ENCODE measurements at regions not wholly inside any gene's neighbourhood (a gene's known extent, or its start where the extent isn't known, plus 50 kb on each side); places are given as distances from the start of the nearest gene placed in this dataset.
"Not testable (repeated sequence)": the region's sequence is repeated elsewhere in the genome, so short reads cannot be mapped to it uniquely, and the experiment has no call there.

DNA sequence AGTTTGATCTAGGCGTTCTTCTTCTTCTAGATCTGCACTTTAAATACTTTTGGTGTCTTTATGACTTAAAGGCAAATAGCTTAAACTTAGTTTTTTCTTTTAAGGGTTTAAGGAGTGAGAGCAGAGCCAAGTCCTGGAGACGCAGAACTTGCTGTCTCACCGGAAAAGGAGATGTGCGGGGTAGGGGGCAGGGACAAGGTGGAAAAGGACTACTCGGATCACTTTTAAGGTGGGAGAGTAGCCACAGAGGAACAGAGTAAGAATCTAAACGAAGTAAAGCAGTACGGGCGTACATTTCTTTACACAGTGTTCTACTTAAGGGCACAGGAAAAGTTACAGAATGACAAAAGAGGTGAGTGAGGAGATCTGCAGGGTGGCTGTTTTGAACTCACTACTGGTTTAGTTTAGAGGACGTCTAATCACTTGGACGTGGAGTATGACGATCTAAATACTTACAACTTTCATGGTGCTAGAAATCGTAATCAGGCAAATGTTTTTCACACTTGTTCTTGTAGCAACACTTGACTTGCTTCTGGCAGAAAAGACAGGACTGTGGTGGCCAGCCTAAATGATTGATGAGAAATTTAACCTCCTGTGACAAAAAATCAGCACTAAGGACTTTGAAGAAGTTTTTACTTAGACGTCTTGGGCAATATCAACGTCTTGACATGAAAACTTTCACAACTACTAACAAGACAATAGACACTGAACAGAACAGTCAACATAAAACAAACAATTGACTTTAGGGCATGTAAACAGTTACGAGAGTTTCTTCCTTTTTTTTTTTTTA is 127.0 kb downstream of the ART5 start:
- not testable (repeated sequence) for DNase-seq (ENCODE audit: low spot score)

DNA sequence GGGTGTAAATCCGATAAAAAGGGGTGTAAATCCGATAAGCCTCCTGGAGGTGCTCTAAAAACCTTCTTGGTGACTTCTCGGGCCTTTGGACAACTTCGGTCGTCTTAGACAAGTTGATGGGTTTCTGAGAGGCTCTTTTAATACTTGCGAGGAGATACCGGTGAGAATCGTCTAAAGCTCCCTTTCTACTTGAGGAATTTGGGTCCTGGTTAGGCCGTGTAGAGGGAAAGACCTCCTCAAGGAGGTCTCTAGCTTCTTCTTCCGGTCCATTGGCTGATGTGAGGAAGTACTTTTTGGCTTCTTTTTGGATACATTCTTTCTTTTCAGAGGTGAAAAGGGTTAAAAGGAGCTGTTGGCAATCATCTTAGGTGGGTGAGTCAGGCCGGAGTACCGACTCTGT is 128.5 kb downstream of the ART5 start:
- DNase-seq (ENCODE audit: low spot score) = not testable (repeated sequence)

DNA sequence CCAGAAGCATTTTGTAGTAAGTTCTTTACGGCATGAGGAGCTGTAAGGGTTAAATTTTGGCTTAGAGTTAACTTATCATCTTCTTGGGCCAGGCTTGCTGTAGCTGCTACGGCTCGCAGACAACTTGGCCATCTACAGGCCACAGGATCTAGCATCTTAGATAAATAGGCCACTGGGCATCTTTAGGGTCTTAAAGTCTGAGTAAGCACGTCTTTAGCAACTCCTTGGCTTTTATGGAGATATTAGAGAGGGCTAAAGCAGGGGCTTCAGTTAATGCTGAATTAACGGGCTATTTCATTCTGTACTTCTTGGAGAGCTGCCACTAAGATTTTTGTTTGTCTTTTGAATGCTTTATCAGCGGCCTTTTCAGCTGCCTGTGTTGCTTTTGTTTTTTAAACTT is 129.0 kb downstream of the ART5 start:
- DNase-seq (ENCODE audit: low spot score) = not testable (repeated sequence)

DNA sequence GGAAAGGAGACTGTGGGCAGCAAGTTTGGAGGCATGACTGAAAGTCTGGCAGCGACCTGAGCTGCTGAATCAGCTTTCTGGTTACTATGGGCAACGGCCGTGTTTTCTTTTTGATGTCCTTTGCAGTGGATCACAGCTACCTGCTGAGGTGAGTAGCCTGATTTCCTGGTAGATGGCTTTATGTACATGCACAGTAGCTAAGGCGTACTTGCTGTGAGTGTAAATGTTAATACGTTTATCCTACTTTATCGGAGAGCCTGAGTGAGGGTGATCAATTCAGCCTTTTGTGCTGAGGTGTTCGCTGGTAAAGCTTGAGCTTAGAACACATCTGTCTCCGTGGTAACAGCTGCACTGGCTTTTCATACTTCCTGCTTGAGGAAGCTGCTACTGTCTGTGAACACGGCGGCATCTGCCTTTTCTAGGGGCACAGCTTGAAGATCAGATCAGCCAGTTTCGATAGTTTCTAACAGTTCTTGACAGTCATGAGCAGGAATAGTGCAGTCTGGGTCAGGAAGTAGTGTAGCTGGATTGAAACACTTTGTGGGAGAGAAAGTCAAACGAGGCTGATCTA is 129.6 kb downstream of the ART5 start:
- DNase-seq (ENCODE audit: low spot score) = not testable (repeated sequence)

DNA sequence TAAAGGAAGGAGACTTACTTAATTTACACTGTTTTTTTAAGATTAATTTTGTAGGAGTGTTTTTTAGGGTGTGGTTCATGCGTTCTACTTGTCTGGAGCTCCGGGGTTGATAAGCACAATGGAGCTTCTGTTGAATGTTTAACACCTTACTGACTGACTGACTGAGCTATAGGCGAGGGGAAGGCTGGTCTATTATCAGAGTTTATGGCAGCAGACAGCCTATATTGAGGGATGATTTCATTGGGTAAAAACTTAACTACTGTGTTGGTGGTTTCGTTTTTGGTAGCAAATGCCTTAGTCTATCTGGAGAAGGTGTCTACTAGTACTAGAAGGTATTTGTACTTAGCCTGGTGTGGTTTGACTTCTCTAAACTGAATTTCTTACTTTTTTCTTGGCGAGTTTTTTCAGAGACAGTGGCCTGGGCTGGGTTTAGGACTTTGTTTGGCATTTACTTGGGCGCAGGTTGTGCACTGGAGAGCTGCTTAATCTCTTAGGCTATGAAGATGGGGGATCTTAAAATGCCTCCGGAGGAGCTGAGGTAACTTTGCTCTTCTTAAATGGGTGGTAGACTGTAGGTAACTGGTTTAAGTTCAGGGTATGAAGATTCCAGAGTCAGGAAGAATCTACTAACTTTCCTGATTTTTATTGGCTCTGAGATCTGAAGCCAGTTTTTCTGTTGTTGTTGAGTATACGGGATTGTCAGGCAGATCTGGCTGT is 130.2 kb downstream of the ART5 start:
- DNase-seq (ENCODE audit: low spot score) = not testable (repeated sequence)

DNA sequence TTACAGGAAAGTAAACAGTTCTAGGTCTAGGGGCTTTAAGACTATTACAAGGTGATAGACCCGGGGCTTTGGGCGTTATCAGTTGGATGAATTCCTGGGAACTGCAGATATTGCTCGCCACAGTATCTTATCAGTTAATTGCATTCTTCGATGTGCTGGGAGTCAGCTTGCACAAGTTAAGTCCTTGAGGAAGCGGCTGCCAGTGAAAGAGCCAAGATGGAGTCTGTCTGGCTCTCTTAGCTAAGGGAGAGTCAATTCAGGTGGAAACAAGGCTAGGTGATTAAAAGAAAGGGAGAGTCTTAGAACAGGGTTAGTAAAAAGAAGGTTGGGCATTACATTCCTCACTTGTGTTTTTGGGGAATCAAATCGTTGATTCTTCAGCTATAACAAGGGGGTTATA is 130.6 kb upstream of the ZNF195 start:
- DNase-seq (ENCODE audit: low spot score) = not testable (repeated sequence)

DNA sequence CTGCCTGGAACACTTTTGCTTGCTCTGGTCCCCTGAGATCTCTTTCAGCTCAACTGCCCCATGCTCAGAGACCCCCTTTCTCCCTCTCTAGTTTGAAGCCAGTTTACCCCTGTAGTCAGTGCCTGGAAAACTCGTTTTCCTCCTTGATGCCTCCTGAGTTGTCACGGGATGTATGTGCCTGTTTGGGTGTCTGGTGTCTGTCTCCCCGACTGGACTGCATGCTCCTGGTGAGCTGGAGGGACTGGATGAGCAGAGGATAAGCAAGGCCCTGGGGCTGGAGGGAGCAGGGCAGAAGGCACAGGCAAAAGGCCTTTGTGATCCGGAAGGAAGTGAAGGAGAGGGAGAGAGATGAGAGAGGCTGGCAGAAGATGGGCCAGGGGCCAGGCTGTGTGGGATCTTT is 120.3 kb upstream of the ZNF195 start:
- DNase-seq (ENCODE audit: low spot score) = not testable (repeated sequence)

DNA sequence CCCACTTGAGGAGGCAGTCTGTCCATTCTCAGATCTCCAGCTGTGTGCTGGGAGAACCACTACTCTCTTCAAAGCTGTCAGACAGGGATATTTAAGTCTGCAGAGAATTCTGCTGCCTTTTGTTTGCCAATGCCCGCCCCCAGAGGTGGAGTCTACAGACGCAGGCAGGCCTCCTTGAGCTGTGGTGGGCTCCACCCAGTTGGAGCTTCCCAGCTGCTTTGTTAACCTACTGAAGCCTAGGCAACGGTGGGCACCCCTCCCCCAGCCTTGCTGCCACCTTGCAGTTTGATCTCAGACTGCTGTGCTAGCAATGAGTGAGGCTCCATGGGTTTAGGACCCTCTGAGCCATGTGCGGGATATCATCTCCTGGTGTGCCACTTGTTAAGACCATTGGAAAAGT is 119.4 kb upstream of the ZNF195 start:
- DNase-seq (ENCODE audit: low spot score) = not testable (repeated sequence)

DNA sequence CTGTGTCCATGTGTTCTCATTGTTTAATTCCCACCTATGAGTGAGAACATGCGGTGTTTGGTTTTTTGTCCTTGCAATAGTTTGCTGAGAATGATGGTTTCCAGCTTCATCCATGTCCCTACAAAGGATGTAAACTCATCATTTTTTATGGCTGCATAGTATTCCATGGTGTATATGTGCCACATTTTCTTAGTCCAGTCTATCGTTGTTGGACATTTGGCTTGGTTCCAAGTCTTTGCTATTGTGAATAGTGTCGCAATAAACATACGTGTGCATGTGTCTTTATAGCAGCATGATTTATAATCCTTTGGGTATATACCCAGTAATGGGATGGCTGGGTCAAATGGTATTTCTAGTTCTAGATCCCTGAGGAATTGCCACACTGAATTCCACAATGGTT is 114.2 kb upstream of the ZNF195 start:
- DNase-seq (ENCODE audit: low spot score) = not testable (repeated sequence)

DNA sequence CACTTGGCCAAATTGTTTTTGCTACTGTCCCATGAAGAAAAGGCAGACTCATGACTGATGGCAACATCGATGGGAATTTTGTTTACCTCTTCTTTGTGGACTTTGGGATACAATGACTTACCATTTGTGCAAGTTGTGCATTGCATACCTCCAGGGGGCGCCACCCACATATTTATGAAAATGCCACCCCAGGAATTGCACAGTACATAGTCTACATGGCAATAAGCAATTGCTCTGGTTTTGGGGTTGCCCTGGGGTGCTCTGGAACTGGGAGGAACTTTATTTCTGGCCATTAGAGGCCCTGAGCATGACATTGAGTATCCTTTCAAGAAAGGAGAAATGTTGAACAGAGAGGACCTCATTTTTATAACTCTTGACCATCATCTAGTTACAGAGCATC is 109.1 kb upstream of the ZNF195 start:
- DNase-seq (ENCODE audit: low spot score) = not testable (repeated sequence)

DNA sequence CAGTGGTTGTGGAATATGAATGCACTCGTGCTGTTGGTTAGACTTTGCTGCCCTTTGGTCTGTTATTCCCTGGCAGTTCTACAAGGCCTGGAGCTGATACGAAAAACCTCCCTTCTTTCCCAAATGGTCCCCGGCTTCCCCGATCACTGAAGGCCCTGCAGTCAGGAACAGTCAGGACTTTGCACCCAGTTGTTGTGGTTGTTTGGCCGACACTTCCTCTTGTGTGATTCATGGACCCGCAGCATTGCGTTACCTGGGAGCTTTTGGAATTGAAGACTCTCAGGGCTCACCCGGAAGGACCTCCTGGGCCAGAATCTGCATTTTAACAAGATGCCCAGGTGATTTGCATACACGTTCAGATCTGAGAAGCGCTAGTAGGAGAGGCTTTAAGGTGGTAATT is 106.8 kb upstream of the ZNF195 start:
- DNase-seq (ENCODE audit: low spot score) = not testable (repeated sequence)

DNA sequence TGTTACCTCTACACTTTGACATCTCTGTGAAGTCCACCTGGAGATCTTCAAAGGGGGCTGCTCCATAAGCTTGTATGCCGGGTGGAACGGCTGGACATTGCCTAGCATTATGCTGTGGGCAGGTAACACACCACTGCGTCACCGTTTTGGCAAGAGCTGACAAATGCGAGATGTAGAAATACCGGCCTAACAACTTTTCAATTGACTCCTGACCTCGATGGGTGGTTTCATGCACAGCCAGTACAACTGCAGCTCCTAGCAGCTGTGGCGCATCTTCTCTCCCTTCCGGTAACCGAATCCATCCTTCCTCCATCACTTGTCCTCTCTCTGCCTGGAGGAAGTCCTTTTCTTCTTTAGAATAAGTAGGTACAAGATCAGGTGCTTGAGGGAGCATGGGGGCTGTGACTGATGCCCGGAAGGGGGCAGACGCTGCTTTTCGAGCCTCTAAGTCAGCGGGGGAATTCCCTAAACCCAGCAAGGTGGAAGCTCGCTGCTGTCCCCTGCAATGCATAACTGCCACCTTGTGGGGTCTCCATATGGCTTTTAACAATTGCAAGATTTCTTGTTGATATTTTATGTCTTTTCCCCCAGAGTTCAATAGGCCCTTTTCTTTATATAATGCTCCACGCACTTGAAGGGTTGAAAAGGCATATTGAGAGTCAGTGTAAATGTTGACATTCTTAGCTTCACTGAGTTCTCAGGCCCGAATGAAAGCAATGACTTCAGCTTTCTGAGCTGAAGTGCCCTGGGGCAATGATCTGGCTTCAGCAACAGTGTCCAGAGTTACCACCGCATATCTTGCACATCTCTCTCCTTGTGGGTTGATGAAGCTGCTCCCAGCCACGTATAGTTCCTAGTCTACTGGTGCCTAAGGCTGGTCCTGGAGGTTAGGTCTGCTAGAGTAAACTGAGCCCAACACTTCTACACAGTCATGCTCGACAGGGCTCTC is 98.3 kb upstream of the ZNF195 start:
- DNase-seq (ENCODE audit: low spot score) = not testable (repeated sequence)

DNA sequence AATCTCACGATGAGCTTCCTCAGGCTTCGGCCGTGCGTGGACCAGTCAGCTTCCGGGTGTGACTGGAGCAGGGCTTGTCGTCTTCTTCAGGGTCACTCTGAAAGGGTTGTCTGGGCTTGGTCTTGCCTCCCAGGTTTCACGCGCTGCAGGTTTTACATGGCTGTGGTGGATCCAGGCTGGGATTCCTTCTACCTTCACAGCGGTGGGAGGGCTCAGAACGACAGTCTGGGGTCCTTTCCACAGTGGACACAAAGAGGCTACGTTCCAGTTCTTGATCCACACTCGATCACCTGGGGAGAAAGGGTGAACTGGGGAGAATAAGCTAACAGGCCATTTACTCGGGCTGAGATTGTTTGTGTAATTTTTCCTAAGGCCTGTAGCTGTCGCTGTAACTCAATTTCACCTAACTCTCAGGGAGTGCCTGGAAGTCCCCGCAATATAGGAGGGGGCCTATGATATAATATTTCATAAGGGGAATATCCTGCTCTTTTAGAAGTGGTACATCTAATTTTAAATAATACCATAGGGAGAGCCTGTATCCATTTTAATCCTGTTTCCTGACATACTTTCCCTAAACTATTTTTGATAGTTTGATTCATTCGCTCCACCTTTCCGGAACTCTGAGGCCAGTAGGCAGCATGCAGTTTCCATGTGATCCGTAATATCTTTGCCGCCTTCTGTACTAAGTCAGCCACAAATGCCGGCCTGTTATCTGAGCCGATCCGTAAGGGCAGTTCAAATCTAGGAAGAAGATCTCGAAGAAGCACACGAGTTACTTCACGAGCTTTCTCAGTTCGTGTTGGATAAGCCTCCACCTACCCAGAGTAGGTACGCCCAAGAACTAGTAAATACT is 97.4 kb upstream of the ZNF195 start:
- DNase-seq (ENCODE audit: low spot score) = not testable (repeated sequence)

DNA sequence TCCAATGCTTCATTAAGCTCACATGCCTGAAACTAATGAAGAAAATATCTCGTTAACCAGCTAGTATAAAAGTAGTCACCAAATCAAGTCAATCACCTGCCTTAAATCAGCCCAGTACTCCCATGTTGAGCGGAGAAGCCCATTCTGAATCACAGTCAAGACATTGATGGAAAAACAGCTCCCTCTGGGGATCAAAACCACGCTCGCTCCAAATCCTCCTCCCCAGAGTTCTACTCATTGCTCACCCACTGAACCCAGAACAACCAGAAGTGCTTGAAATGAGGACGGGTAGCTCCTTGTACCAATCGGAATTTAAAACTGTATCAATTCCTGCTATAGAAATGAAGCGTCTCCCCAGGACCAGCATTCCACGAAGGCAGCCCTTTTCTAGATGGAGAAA is 90.0 kb upstream of the ZNF195 start:
- not testable (repeated sequence) for DNase-seq (ENCODE audit: low spot score)

DNA sequence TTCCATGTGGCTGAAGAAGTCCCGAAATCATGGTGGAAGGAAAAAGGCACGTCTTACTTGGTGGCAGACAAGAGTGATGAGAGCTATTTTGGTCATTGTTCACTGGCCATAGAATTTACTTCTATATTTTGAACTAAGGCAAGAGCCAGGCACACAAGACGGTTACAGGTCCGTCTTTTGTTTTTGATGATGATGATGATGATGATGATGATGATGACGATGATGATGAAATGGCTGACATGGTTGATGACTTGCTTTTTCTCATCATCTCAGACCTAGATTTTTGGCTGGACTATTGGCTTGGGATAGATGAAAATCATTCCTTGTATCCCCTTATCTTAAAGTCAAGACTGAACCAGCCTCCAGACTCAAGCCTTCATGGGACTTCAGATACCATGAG is 88.7 kb upstream of the ZNF195 start:
- DNase-seq (ENCODE audit: low spot score) = not testable (repeated sequence)

DNA sequence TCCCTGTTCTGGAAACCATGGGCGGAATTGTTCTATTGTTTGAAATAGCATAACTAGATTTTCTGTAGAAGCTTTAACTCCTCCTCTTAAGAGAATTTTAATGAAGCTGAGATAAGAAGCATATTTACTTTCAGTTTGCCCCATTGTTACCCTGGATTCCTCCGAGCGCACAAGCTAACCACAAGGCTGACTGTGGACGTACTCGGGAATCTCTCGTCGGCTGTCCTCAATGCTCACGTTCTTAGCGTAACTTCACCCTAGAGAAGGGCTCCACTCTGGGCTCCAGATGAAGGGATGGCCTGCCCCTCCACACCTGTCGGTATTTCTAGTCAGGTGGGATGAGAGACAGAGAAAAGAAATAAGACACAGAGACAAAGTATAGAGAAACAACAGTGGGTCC is 76.7 kb upstream of the ZNF195 start:
- not testable (repeated sequence) for DNase-seq (ENCODE audit: low spot score)

DNA sequence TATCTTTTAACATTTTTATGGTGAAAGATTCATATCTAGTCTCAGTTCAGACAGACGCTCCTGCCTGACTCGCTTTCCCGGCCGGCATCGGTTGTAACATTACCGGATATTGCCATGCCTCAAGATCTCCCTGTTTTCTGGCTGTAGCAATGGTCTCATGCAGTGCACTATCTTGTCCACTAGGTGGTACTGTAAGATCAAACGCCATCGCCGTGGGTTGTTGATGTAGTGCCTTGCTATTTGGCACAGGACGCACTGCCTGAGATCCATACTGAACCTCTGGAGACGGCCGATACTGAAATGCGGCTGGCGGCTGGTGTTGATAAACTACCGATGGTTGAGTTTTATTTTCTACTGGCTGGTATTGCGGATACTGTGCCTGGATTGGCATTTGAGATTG is 75.9 kb upstream of the ZNF195 start:
- DNase-seq (ENCODE audit: low spot score) = not testable (repeated sequence)

DNA sequence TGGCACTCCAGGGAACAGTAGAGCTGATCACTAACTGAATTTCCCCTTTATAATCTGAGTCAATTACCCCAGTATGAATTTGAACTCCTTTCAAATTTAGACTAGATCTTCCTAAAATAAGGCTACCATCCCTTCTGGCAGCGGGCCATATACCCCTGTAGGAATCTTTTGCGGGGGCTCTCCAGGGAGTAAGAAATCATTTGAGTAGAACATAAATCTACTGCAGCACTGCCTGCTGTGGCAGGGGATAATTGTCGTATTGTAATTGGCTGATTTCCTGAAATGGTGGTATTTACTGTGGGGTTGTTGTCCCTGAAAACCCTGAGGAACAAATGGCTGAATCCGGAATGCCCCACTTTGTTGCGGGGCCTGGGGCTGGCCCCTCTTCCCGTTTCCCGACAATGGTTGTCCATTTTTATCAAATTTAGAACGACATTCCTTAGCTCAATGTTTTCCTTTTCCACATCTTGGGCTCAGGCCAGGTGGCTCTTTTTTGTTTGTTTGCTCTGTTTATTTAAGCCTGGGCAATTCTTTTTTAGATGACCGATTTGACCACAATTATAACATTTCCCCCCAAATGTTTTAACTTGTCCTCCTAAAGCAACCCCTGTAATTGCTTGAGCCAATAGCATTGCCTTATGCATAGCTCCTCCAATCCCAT is 74.8 kb upstream of the ZNF195 start:
- DNase-seq (ENCODE audit: low spot score) = not testable (repeated sequence)

DNA sequence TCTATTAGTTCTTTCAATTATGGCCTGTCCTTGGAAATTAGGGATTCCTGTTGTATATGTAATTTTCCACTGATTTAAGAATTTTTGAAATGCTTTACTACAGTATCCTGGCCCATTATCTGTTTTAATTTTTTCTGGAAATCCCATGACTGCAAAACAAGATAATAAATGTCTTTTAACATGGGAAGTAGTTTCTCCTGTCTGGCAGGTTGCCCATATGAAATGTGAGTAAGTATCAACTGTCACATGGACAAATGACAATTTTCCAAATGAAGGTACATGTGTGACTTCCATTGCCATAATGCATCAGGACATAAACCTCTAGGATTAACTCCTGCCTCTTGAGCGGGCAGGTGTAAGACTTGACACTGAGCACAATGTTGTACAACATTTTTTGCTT is 71.9 kb upstream of the ZNF195 start:
- not testable (repeated sequence) for DNase-seq (ENCODE audit: low spot score)

DNA sequence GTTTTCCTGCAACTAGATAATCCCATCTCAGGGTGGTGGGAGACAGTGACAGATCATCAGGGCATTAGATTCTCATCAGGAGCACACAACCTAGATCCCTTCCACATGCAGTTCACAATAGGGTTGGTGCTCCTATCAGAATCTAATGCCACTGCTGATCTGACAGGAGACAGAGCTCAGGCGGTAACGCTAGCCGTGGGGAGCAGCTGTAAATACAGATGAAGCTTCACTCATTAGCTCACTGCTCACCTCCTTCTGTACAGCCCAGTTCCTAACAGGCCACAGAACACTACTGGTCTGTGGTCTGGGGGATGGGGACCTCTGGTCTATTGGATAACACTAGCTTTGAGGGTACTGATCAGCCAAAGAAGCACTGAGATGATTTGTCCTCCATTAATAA is 66.6 kb upstream of the ZNF195 start:
- not testable (repeated sequence) for DNase-seq (ENCODE audit: low spot score)
